Nephron (organoid): ENCODE measurements at regions not wholly inside any gene's neighbourhood (a gene's known extent, or its start where the extent isn't known, plus 50 kb on each side); places are given as distances from the start of the nearest gene placed in this dataset.
"Not testable (repeated sequence)": the region's sequence is repeated elsewhere in the genome, so short reads cannot be mapped to it uniquely, and the experiment has no call there.

Experiments
- H3K27ac Mint-ChIP-seq, 3 experiments: 2 replicates each; pipeline ENCODE4 v1.8.0; 2020; ENCODE audit warnings: mixed read lengths in 3 of 3, mild to moderate bottlenecking in 2 of 3, moderate library complexity in 1 of 3
- H3K27me3 Mint-ChIP-seq: 2 replicates; pipeline ENCODE4 v1.8.0; 2021; ENCODE audit warnings: low read depth, mild to moderate bottlenecking, moderate library complexity, mixed read lengths
- H3K36me3 Mint-ChIP-seq: 2 replicates; pipeline ENCODE4 v1.8.0; 2020; ENCODE audit warnings: low read depth, mixed read lengths
- H3K4me1 Mint-ChIP-seq: 2 replicates; pipeline ENCODE4 v1.8.0; 2020; ENCODE audit warnings: mixed read lengths
- H3K4me3 Mint-ChIP-seq, 3 experiments: 2 replicates each; pipeline ENCODE4 v1.8.0; 2020; ENCODE audit warnings: mild to moderate bottlenecking in 3 of 3, mixed read lengths in 3 of 3, moderate library complexity in 2 of 3
- H3K9me3 Mint-ChIP-seq: 2 replicates; pipeline ENCODE4 v1.8.0; 2020; ENCODE audit warnings: mixed read lengths
- TF ChIP-seq, protein P1 (sequence below), 3 experiments: fragments of 200-600 bp; sonication (generic); IDR thresholded peaks; one replicate each; pipeline ENCODE4 v1.5.0; 2021; ENCODE audit warnings: antibody characterized with exemption in 3 of 3; ENCODE audit not compliant: unreplicated experiment in 3 of 3

- Mint-ChIP-seq H3K36me3 (no peaks in the 10 kb centered on the region), H3K4me1 (no peaks in the 10 kb centered on the region), H3K27me3 (no peaks in the 10 kb centered on the region), H3K9me3 (no peaks in the 10 kb centered on the region), H3K4me3 (no peak overlapping the region), H3K27ac (no peak overlapping the region)
- TF ChIP-seq, protein P1, sequence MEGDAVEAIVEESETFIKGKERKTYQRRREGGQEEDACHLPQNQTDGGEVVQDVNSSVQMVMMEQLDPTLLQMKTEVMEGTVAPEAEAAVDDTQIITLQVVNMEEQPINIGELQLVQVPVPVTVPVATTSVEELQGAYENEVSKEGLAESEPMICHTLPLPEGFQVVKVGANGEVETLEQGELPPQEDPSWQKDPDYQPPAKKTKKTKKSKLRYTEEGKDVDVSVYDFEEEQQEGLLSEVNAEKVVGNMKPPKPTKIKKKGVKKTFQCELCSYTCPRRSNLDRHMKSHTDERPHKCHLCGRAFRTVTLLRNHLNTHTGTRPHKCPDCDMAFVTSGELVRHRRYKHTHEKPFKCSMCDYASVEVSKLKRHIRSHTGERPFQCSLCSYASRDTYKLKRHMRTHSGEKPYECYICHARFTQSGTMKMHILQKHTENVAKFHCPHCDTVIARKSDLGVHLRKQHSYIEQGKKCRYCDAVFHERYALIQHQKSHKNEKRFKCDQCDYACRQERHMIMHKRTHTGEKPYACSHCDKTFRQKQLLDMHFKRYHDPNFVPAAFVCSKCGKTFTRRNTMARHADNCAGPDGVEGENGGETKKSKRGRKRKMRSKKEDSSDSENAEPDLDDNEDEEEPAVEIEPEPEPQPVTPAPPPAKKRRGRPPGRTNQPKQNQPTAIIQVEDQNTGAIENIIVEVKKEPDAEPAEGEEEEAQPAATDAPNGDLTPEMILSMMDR (IDR thresholded peaks at IDR 0.05; ENCODE audit: unreplicated experiment in 3 of 3): no peak
Observed at GRCh38 chr6:103505155-103505518, 1354.6 kb downstream of the HACE1 start.

GRCh38 chr6:103504501-103505154 is 1355.1 kb downstream of the HACE1 start:
- Mint-ChIP-seq H3K36me3 (no peaks in the 10 kb centered on the region), H3K27ac (no peak overlapping the region), H3K4me1 (no peaks in the 10 kb centered on the region), H3K27me3 (no peaks in the 10 kb centered on the region), H3K4me3 (no peak overlapping the region), H3K9me3 (no peaks in the 10 kb centered on the region)
- TF ChIP-seq, protein P1 (IDR thresholded peaks at IDR 0.05; ENCODE audit: unreplicated experiment in 3 of 3): no peak

GRCh38 chr6:103496588-103496987 is 1363.1 kb downstream of the HACE1 start:
- not testable (repeated sequence) for H3K4me3 Mint-ChIP-seq, H3K27ac Mint-ChIP-seq, H3K9me3 Mint-ChIP-seq, H3K27me3 Mint-ChIP-seq, H3K36me3 Mint-ChIP-seq, H3K4me1 Mint-ChIP-seq

DNA sequence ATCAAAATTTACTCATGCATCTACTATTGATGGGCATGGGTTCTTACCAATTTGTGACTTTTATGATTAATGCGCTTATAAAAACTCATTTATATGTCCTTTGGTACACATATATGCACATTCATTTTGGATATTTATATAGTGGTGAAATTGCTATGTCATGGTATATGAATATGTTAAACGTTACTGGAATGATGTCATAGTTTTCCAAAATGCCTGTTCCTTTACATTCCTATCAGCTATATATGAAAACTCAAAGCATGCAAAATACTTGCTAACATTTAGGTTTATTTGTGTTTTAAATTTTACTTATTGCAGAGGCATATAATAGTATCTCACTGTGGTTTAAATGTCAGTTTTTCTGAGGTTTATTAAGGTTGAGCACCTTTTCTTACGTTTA is 1403.1 kb downstream of the HACE1 start:
- H3K4me1 Mint-ChIP-seq: no peaks in the 10 kb centered on the region
- peaks cover 2% of the 10 kb centered on the region for H3K9me3 Mint-ChIP-seq
- H3K27me3 Mint-ChIP-seq: no peaks in the 10 kb centered on the region
- no peak overlapping the region for H3K27ac Mint-ChIP-seq
- TF ChIP-seq, protein P1 (IDR thresholded peaks at IDR 0.05; ENCODE audit: unreplicated experiment in 3 of 3): no peak
- H3K4me3 Mint-ChIP-seq: no peak overlapping the region
- H3K36me3 Mint-ChIP-seq: no peaks in the 10 kb centered on the region

- TF ChIP-seq, protein P1 (IDR thresholded peaks at IDR 0.05; ENCODE audit: unreplicated experiment in 3 of 3): no peak
- Mint-ChIP-seq H3K9me3 (peaks cover 2% of the 10 kb centered on the region), H3K4me1 (no peaks in the 10 kb centered on the region), H3K36me3 (no peaks in the 10 kb centered on the region), H3K27ac (no peak overlapping the region), H3K4me3 (no peak overlapping the region), H3K27me3 (no peaks in the 10 kb centered on the region)
Observed at GRCh38 chr6:103455275-103455674, 1404.4 kb downstream of the HACE1 start.

DNA sequence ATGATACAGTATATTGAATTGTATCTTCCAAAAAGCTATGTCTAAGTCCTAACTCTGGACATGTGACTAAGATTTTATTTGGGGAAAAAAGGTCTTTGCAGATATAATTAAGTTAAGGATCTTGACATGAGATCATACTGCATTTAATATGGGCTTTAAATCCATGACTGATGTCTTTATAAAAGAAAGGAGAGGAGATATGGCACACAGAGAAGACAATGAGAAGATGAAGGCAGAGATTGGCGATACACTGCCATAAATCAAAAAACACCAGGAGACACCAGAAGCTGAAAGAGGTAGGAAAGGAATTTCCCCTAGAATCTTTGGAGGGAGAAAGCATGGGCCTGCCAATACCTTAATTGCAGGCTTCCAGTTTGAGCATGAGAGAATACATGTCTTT is 1450.2 kb downstream of the HACE1 start:
- H3K9me3 Mint-ChIP-seq: no peaks in the 10 kb centered on the region
- no peak overlapping the region for H3K4me3 Mint-ChIP-seq
- no peaks in the 10 kb centered on the region for H3K4me1 Mint-ChIP-seq
- TF ChIP-seq, protein P1 (IDR thresholded peaks at IDR 0.05; ENCODE audit: unreplicated experiment in 3 of 3): no peak
- no peaks in the 10 kb centered on the region for H3K27me3 Mint-ChIP-seq
- no peak overlapping the region for H3K27ac Mint-ChIP-seq
- H3K36me3 Mint-ChIP-seq: no peaks in the 10 kb centered on the region
